Esophagus muscularis mucosa (tissue), 3 donors: ENCODE measurements at regions not wholly inside any gene's neighbourhood (a gene's known extent, or its start where the extent isn't known, plus 50 kb on each side); places are given as distances from the start of the nearest gene placed in this dataset.

Source experiments
- POLR2AphosphoS5 ChIP-seq, 2 donors: sonication (generic); formaldehyde crosslinking; IDR thresholded peaks; one replicate each; pipeline ENCODE4 v1.6.1; 2017; ENCODE audit warnings: antibody characterized with exemption in 2 of 2
- TF ChIP-seq, protein P1 (sequence below), 3 experiments: fragments of 200-600 bp in 2 of 3; fragments of 450-650 bp in 1 of 3; sonication (generic) in 2 of 3; IDR thresholded peaks; one replicate each; pipeline ENCODE4 v1.5.1; 2017 to 2019; ENCODE audit warnings: antibody characterized with exemption in 3 of 3, mild to moderate bottlenecking in 2 of 3, moderate library complexity in 1 of 3

DNA sequence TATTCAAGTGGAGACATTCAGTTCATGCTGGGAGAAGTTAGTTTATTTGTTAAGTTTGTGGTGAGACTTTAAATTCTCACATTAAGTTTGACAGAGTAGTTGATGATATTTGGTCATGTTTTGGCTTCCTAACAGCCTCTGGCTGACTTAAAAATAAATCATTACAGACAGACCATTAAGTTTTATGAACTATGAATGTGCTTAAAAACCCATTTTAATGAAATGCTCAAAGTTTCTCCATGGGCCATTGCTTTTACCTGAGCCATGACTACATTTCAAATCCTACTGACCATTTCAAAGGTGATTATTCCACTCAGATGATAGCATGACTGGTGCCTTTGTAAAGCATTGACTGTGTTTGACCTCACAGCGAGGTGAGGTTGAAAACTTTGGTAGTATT, 192.7 kb downstream of the LRRC70 start:
- TF ChIP-seq, protein P1, sequence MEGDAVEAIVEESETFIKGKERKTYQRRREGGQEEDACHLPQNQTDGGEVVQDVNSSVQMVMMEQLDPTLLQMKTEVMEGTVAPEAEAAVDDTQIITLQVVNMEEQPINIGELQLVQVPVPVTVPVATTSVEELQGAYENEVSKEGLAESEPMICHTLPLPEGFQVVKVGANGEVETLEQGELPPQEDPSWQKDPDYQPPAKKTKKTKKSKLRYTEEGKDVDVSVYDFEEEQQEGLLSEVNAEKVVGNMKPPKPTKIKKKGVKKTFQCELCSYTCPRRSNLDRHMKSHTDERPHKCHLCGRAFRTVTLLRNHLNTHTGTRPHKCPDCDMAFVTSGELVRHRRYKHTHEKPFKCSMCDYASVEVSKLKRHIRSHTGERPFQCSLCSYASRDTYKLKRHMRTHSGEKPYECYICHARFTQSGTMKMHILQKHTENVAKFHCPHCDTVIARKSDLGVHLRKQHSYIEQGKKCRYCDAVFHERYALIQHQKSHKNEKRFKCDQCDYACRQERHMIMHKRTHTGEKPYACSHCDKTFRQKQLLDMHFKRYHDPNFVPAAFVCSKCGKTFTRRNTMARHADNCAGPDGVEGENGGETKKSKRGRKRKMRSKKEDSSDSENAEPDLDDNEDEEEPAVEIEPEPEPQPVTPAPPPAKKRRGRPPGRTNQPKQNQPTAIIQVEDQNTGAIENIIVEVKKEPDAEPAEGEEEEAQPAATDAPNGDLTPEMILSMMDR (IDR thresholded peaks at IDR 0.05): no peak
- no peak for TF ChIP-seq POLR2AphosphoS5 (IDR thresholded peaks at IDR 0.05)
